ENCODE measurements at regions not wholly inside any gene's neighbourhood (a gene's known extent, or its start where the extent isn't known, plus 50 kb on each side); places are given as distances from the start of the nearest gene placed in this dataset.

- Mint-ChIP-seq H3K4me3 (no peak overlapping the region), H3K36me3 (no peaks in the 10 kb centered on the region), H3K27ac (no peak overlapping the region), H3K4me1 (ENCODE audit: unreplicated experiment) (peaks cover 18% of the 10 kb centered on the region), H3K27me3 (peaks cover 40% of the 10 kb centered on the region), H3K9me3 (no peaks in the 10 kb centered on the region)
- no peak for TF ChIP-seq CTCF (conservative IDR thresholded peaks at IDR 0.05)
- no peak for DNase-seq (ENCODE audit: extremely low spot score, unreplicated experiment)
Observed at GRCh38 chr14:96735526-96735925, 61.7 kb upstream of the VRK1 start.

- H3K9me3 Mint-ChIP-seq: no peaks in the 10 kb centered on the region
- no peak for TF ChIP-seq CTCF (conservative IDR thresholded peaks at IDR 0.05)
- H3K36me3 Mint-ChIP-seq: no peaks in the 10 kb centered on the region
- no peak overlapping the region for H3K4me3 Mint-ChIP-seq
- no peak for DNase-seq (ENCODE audit: extremely low spot score, unreplicated experiment)
- H3K27me3 Mint-ChIP-seq: peaks cover 47% of the 10 kb centered on the region
- H3K4me1 Mint-ChIP-seq (ENCODE audit: unreplicated experiment): peaks cover 18% of the 10 kb centered on the region
- H3K27ac Mint-ChIP-seq: no peak overlapping the region
Observed at GRCh38 chr14:96736439-96736838, 60.7 kb upstream of the VRK1 start.

GRCh38 chr14:96737881-96738280 lies 59.3 kb upstream of the VRK1 start:
- Mint-ChIP-seq H3K36me3 (no peaks in the 10 kb centered on the region), H3K9me3 (no peaks in the 10 kb centered on the region), H3K4me3 (no peak overlapping the region), H3K27ac (no peak overlapping the region), H3K27me3 (peaks cover 58% of the 10 kb centered on the region), H3K4me1 (ENCODE audit: unreplicated experiment) (peaks cover 18% of the 10 kb centered on the region)
- no peak for DNase-seq (ENCODE audit: extremely low spot score, unreplicated experiment)
- TF ChIP-seq CTCF (conservative IDR thresholded peaks at IDR 0.05): no peak

GRCh38 chr14:96739200-96739910 lies 57.8 kb upstream of the VRK1 start:
- H3K36me3 Mint-ChIP-seq: no peaks in the 10 kb centered on the region
- no peak for TF ChIP-seq CTCF (conservative IDR thresholded peaks at IDR 0.05)
- H3K4me1 Mint-ChIP-seq (ENCODE audit: unreplicated experiment): peaks cover 18% of the 10 kb centered on the region
- H3K9me3 Mint-ChIP-seq: no peaks in the 10 kb centered on the region
- no peak for DNase-seq (ENCODE audit: extremely low spot score, unreplicated experiment)
- H3K27ac Mint-ChIP-seq: no peak overlapping the region
- no peak overlapping the region for H3K4me3 Mint-ChIP-seq
- peaks cover 70% of the 10 kb centered on the region for H3K27me3 Mint-ChIP-seq

- peak overlapping the region; percentile 83 for H3K4me3 Mint-ChIP-seq
- peaks cover 78% of the 10 kb centered on the region for H3K27me3 Mint-ChIP-seq
- TF ChIP-seq CTCF (conservative IDR thresholded peaks at IDR 0.05): peak; percentile 96
- H3K27ac Mint-ChIP-seq: no peak overlapping the region
- no peaks in the 10 kb centered on the region for H3K36me3 Mint-ChIP-seq
- peaks cover 15% of the 10 kb centered on the region for H3K4me1 Mint-ChIP-seq (ENCODE audit: unreplicated experiment)
- no peaks in the 10 kb centered on the region for H3K9me3 Mint-ChIP-seq
- peak; percentile 85 for DNase-seq (ENCODE audit: extremely low spot score, unreplicated experiment)
Observed at GRCh38 chr14:96741151-96741977, 55.8 kb upstream of the VRK1 start.
